ENCODE measurements at regions not wholly inside any gene's neighbourhood (a gene's known extent, or its start where the extent isn't known, plus 50 kb on each side); places are given as distances from the start of the nearest gene placed in this dataset.

GRCh38 chr11:133635244-133635739 is 103.0 kb upstream of the OPCML start:
- TF ChIP-seq POLR2A (IDR thresholded peaks at IDR 0.05; ENCODE audit: low read depth), result no peak
- no peak for TF ChIP-seq CTCF (IDR thresholded peaks at IDR 0.05)
- no peak for TF ChIP-seq POLR2AphosphoS5 (IDR thresholded peaks at IDR 0.05)

Measured in esophagus muscularis mucosa (tissue), 3 donors.